Transverse colon (tissue), 4 donors: ENCODE measurements at regions not wholly inside any gene's neighbourhood (a gene's known extent, or its start where the extent isn't known, plus 50 kb on each side); places are given as distances from the start of the nearest gene placed in this dataset.

Experiments
- CTCF ChIP-seq, 5 experiments: fragments of 200-600 bp in 3 of 5; fragments of 450-650 bp in 2 of 5; sonication (generic) in 3 of 5; IDR thresholded peaks; 1 replicate in 2 of 5; 2 replicates in 3 of 5; pipeline ENCODE4 v1.5.1; 2016 to 2017; ENCODE audit warnings: antibody characterized with exemption in 5 of 5, inconsistent platforms in 3 of 5, mild to moderate bottlenecking in 2 of 5, moderate library complexity in 1 of 5
- EP300 ChIP-seq: sonication (generic); formaldehyde crosslinking; IDR thresholded peaks from one replicate; pipeline ENCODE4 v1.6.1; 2017; ENCODE audit warnings: antibody characterized with exemption, low read depth
- POLR2A ChIP-seq: fragments of 450-650 bp; IDR thresholded peaks from one replicate; pipeline ENCODE4 v1.6.1; 2016; ENCODE audit warnings: antibody characterized with exemption, mild to moderate bottlenecking, moderate library complexity
- POLR2AphosphoS5 ChIP-seq, 3 donors: sonication (generic); formaldehyde crosslinking; IDR thresholded peaks; one replicate each; pipeline ENCODE4 v1.6.1; 2016; ENCODE audit warnings: antibody characterized with exemption in 3 of 3

- TF ChIP-seq CTCF (IDR thresholded peaks at IDR 0.05) (no peak), POLR2A (no peak), EP300 (no peak), POLR2AphosphoS5 (IDR thresholded peaks at IDR 0.05) (no peak)
These were observed 271.8 kb upstream of the USP25 start for GRCh38 chr21:15457965-15458364.
